GM12864 (cell line): ENCODE measurements at regions not wholly inside any gene's neighbourhood (a gene's known extent, or its start where the extent isn't known, plus 50 kb on each side); places are given as distances from the start of the nearest gene placed in this dataset.

Experiments used
- DNase-seq: peaks from one replicate; pipeline ENCODE4 v3.0.0-alpha.2; 2011; ENCODE audit warnings: low read depth
- H3K4me3 ChIP-seq: 2 replicates; pipeline ENCODE4 v1.5.1; 2011; ENCODE audit warnings: mild to moderate bottlenecking, low read depth, low read length, control low read depth
- TF ChIP-seq, protein P1 (sequence below): IDR thresholded peaks from 2 replicates; pipeline ENCODE4 v1.5.1; 2011; ENCODE audit warnings: low read depth, mild to moderate bottlenecking, moderate library complexity, low read length, control low read depth, inconsistent platforms; ENCODE audit errors: missing control alignments

DNA sequence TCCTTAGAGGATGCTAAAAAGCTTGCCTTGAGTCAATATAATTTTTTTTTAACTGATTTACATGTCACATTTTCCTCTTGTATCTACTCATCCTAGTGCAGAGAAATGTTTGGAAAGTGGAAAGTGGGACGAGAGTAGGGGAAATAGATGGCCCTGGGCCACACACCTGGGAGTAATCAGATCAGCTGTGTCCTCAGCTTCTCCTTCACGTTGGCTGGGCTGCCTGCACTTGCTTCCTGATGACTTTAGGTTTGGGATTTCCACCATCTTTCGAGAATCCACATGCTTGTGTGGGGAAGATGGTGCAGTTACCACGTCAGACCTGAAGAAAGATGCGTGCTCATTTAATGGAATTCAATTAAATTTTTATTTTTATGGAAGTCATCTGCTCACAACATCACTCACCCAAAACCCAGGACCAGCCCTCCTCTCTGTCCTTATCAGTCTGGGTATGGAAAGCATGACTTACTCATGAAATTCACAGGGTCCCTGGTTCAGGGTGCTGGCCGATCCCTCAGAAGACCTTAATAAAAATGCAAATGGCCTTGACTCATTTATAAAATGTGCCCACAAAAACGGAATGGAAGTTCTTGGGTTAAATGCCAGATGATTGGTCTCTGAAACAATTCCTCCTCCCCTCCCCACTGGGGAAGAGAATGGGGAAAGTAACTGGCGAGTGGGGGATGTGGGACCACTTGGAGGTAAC, 74.5 kb upstream of the TIAM2 start:
- TF ChIP-seq, protein P1, sequence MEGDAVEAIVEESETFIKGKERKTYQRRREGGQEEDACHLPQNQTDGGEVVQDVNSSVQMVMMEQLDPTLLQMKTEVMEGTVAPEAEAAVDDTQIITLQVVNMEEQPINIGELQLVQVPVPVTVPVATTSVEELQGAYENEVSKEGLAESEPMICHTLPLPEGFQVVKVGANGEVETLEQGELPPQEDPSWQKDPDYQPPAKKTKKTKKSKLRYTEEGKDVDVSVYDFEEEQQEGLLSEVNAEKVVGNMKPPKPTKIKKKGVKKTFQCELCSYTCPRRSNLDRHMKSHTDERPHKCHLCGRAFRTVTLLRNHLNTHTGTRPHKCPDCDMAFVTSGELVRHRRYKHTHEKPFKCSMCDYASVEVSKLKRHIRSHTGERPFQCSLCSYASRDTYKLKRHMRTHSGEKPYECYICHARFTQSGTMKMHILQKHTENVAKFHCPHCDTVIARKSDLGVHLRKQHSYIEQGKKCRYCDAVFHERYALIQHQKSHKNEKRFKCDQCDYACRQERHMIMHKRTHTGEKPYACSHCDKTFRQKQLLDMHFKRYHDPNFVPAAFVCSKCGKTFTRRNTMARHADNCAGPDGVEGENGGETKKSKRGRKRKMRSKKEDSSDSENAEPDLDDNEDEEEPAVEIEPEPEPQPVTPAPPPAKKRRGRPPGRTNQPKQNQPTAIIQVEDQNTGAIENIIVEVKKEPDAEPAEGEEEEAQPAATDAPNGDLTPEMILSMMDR = no peak
- H3K4me3 ChIP-seq = no peak overlapping the region
- DNase-seq = no peak

DNA sequence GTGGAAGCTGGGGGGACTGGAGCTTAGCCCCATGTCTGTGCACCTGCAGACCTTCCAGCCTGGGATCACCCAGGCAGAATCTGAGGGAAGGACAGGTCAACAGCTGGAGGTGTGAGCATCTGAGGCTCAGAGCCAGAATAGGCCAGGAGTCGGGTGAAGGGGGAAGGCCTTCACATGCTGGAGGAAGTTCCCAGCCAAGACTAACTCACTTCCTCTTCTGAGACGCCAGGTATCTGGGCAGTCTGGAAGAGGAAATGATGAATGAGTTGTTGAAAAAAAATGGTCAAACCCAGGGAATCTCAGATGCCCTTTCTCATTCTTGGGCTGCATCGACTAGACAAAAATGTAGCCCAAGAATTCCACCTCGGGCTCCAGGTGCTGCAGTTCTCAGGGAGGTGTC, 73.6 kb upstream of the TIAM2 start:
- TF ChIP-seq, protein P1 = no peak
- no peak overlapping the region for H3K4me3 ChIP-seq
- peak; percentile 12 for DNase-seq

DNA sequence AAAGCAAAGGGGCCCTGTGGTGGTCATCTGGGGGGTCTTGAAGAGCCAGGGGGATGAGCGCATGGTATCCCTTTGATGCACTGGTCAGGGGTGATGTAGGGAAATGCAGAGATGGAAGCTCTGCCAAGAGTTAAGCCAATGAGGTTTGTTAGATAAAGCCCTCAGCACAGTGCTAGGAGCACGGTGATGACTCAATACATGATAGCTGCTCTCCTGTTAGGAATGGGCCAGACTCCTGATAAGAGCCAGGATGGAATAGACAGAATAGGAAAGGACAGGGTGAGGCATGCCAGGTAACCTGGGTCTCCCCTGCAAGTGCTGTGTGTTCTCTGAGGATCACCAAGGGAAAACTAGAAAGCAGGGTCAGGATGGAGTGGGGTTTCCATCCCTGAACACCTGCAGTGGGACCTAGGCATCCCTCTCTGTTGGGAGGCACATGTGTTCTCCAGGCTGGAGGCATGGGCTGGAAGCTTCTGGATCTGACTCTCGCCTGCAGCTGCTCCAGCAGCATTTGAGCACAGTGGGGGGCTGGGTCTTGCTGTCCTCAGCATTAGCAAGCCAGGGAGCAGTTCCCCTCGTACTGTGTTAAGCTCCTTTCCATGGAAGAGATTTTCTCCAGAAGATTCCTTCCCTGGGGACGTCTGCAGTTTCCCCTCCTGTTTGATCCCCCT, 71.8 kb upstream of the TIAM2 start:
- TF ChIP-seq, protein P1 = no peak
- DNase-seq = no peak
- no peak overlapping the region for H3K4me3 ChIP-seq

DNA sequence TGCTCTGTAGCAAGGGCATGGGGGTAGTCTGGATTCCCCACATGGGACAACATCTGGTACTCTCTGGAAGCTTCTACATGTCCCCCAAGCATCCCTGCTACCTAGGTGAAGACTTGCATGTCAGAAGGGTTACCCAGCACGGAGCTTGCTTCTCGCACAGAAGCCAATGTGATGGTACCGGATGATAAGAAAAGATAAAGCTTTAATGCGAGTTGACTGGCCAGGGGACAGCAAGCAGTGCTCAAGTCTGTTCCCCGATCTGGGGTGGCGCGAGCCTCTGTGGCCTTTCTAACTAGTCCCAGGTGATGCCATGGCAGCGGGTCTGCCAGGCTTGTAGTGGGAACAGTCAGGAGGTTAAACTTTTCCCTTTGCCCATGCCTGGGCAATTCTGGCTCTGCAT, 70.0 kb upstream of the TIAM2 start:
- TF ChIP-seq, protein P1 = no peak
- no peak overlapping the region for H3K4me3 ChIP-seq
- DNase-seq = no peak

DNA sequence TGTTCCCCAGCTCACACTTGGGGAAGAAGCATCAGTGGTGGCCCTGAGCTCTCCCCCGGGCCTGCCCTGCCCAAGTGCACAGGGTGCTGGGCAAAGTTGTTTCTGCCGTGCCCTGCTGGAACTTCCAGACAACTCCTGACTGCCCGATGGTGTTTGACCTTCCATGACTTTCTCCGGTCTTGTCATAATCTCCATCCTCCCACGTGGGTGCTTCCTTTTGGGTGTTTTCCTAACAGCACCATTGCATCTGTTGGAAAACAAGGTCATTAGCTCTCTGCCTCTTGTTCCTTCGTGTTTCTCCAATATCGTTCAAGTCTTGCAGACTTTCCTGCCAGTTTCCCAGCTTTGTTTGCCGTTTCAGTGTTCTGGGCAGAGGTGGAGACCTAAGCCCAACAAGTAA, 68.7 kb upstream of the TIAM2 start:
- no peak for DNase-seq
- TF ChIP-seq, protein P1 = no peak
- no peak overlapping the region for H3K4me3 ChIP-seq

DNA sequence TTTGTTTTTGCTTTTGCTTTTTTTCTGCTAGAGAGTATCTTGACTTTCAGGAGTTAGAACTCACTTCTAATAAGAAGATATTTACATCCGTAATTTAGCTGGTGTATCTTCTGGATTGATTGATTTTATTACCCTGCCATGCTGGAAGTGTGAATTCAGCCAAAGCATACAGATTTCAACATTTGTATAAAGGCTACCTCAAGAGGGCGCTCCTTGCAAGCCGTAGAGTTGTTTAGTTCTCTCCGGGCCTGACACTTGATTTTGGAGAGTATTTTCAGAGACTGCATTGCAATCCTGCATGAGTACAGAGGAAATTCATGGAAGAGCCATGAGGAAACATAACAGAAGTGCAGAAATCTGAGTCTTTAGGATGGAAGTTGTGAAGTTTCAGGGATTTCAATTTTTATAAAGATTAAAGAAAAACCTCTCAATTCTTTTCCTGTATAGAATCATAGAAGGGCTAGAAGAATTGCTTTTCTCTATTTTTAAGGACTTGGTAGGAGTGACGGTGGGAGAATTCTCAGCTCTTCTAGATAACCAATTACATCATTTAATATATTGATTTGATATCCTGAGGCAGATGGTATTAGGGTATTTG, 66.7 kb upstream of the TIAM2 start:
- TF ChIP-seq, protein P1 = peak; percentile 71
- peak; percentile 33 for DNase-seq
- H3K4me3 ChIP-seq = no peak overlapping the region
